ENCODE measurements at regions not wholly inside any gene's neighbourhood (a gene's known extent, or its start where the extent isn't known, plus 50 kb on each side); places are given as distances from the start of the nearest gene placed in this dataset.

DNA sequence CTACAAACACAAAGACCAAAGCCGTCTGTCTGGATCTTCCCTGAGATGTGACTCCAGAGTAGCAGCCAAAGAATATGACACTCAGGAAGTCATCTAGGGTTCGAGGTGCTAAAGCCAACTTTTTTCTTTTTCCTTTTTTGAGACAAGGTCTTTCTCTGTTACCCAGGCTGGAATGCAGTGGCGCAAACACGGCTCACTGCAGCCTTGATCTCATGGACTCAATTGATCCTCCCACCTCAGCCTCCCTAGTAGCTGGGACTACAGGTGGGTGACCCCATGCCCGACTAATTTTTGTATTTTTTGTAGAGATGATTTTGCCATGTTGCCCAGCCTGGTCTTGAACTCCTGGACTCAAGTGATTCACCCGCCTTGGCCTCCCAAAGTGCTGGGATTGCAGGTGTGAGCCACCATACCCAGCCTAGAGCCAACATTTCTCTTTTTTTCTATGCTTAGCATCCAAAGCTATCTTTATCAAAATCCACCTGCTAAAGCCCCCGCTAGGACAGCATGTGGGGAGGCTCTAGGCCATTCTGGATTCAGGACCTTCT lies 92.8 kb downstream of the TMEM17 start:
- TF ChIP-seq, protein P1, sequence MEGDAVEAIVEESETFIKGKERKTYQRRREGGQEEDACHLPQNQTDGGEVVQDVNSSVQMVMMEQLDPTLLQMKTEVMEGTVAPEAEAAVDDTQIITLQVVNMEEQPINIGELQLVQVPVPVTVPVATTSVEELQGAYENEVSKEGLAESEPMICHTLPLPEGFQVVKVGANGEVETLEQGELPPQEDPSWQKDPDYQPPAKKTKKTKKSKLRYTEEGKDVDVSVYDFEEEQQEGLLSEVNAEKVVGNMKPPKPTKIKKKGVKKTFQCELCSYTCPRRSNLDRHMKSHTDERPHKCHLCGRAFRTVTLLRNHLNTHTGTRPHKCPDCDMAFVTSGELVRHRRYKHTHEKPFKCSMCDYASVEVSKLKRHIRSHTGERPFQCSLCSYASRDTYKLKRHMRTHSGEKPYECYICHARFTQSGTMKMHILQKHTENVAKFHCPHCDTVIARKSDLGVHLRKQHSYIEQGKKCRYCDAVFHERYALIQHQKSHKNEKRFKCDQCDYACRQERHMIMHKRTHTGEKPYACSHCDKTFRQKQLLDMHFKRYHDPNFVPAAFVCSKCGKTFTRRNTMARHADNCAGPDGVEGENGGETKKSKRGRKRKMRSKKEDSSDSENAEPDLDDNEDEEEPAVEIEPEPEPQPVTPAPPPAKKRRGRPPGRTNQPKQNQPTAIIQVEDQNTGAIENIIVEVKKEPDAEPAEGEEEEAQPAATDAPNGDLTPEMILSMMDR (conservative IDR thresholded peaks at IDR 0.05; ENCODE audit: low read length): no peak
- DNase-seq (ENCODE audit: low read depth): no peak
- no peak overlapping the region for H3K4me3 ChIP-seq (ENCODE audit: low read length)

DNA sequence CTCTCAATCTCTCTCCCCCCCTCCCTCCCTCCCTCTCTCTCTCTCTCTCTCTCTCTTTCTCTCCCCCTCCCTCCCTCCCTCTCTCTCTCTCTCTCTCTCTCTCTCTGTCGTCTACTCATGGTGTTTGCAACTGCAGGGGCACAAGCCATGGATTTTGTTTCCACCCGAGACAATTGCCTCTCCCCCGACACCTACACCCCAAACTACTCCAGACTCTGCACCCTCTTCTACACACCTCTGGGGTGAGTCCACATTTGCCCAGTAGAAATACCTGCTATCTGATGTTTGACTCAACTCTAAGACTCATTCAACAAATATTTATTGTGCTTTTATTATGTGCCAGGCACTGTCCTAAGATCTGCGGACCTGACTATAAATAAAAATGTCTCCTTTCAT lies 93.7 kb downstream of the TMEM17 start:
- no peak overlapping the region for H3K4me3 ChIP-seq (ENCODE audit: low read length)
- no peak for DNase-seq (ENCODE audit: low read depth)
- TF ChIP-seq, protein P1 (conservative IDR thresholded peaks at IDR 0.05; ENCODE audit: low read length): no peak

DNA sequence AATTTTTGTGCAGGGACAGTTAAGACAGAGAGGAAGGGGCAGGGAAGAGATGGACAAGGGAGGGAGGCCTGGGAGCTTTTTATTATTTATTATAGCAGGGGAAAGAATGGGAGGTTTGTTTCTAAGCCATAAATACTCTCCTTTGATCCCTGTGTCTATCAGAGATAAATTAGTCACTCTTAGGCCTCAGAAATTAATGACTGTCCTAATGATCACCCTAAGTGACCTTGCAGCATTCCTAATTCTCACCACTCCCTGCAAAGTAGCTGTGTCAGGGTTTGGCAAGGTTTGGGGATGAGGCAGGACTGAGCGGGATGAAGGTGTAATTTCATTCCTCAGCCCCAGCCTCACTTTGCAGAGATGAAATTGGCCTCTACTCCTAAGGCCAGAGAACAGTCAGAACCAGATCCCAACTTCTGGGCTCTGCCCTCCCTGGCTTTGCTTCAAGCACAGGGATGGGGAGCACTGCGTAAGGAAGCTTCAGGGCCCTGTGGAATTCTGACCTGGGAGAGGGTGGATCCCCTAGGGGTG lies 95.0 kb downstream of the TMEM17 start:
- H3K4me3 ChIP-seq (ENCODE audit: low read length): no peak overlapping the region
- peak; percentile 18 for DNase-seq (ENCODE audit: low read depth)
- TF ChIP-seq, protein P1 (conservative IDR thresholded peaks at IDR 0.05; ENCODE audit: low read length): no peak

DNA sequence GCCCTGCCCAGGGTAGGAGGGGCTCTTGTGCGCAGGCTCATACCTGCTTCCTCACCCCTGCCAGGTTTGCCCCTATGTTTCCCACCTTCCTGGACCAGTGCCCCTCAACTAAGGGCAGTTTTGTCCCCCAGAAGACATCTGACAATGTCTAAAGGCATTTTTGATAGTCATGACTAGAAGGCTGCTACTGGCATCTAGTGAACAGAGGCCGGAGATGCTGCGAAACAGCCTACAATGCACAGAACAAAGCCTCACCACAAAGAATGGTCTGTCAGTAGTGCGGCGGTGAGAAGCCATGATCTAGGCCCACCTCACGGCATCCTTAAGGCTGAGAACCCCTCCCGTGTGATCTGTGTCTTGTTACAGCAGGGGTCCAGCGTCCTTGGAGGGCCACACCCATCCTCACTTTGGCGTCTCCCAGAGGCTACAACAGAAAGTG lies 96.0 kb downstream of the TMEM17 start:
- DNase-seq (ENCODE audit: low read depth): no peak
- TF ChIP-seq, protein P1 (conservative IDR thresholded peaks at IDR 0.05; ENCODE audit: low read length): no peak

DNA sequence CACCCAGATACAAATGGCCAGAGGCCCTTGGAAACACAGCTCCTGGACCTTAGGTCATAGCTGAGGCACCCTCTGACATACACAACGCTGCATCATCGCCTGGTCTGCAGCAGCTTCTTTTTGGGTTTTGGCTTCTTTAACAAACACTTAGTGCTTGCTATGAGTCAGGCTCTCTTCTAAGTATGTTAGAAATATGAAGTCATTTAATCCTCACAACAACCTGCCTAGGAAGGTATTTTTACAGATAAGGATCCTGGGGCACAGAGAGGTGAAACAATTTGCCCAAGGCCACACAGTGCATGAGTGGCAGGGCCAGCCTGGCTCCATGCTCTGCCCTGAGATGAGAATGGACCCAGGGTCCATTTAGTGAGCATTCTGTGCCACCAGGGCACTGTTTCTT lies 96.6 kb downstream of the TMEM17 start:
- H3K4me3 ChIP-seq (ENCODE audit: low read length): no peak overlapping the region
- DNase-seq (ENCODE audit: low read depth): no peak
- TF ChIP-seq, protein P1 (conservative IDR thresholded peaks at IDR 0.05; ENCODE audit: low read length): no peak

More for the DNA sequence above, 96.0 kb downstream of the TMEM17 start:
- no peak overlapping the region for H3K4me3 ChIP-seq (ENCODE audit: low read length)

DNA sequence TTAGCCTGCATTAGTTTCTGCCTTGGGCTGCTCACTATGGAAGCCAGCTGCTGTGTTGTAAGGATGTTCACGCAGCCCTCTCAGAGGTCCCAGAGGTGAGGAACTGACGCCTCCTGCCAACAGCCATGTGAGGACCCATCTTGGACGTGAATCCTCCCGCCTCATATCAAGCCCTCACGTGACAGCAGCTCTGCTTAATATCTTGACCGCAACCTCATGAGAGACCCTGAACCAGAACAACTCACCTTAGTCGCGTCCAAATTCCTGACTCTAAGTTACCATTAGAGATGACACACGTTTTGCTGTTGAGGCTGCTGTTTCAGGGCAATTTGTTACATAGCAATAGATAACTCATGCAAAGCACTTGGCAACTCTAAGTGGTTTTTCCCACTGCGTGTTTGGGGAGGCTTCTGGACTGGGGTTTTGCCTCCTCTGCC lies 97.7 kb downstream of the TMEM17 start:
- TF ChIP-seq, protein P1 (conservative IDR thresholded peaks at IDR 0.05; ENCODE audit: low read length): no peak
- DNase-seq (ENCODE audit: low read depth): no peak
- no peak overlapping the region for H3K4me3 ChIP-seq (ENCODE audit: low read length)

DNA sequence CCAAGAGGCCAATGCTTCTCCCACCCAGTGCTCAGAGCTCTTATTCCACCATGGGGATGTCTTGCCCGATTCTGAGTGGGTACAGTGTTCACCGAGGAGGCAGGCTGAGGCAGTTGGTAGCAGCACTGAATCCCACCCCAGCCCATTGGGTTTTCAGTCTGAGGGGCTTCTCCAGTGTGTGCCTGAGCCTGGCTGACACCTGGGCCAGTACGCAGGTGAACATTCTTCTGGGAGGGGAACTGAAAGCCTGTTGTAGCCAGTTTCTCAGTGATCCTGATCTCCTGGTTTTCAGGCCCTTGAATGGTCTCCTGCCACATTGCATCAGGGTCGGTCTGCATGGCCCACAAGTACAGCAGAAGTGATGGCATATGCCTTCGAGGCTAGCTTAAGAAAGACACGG lies 98.2 kb downstream of the TMEM17 start:
- no peak for DNase-seq (ENCODE audit: low read depth)
- no peak overlapping the region for H3K4me3 ChIP-seq (ENCODE audit: low read length)
- TF ChIP-seq, protein P1 (conservative IDR thresholded peaks at IDR 0.05; ENCODE audit: low read length): no peak

Data from AG10803 (cell line).